Effector CD4-positive, alpha-beta T cell (primary cell): ENCODE measurements at regions not wholly inside any gene's neighbourhood (a gene's known extent, or its start where the extent isn't known, plus 50 kb on each side); places are given as distances from the start of the nearest gene placed in this dataset.
"Not testable (repeated sequence)": the region's sequence is repeated elsewhere in the genome, so short reads cannot be mapped to it uniquely, and the experiment has no call there.

ENCODE experiments used
- DNase-seq: peaks from one replicate; pipeline ENCODE4 v3.0.0-alpha.2; 2020

GRCh38 chrX:140447150-140447549, 57.7 kb downstream of the SOX3 start:
- DNase-seq = no peak

DNA sequence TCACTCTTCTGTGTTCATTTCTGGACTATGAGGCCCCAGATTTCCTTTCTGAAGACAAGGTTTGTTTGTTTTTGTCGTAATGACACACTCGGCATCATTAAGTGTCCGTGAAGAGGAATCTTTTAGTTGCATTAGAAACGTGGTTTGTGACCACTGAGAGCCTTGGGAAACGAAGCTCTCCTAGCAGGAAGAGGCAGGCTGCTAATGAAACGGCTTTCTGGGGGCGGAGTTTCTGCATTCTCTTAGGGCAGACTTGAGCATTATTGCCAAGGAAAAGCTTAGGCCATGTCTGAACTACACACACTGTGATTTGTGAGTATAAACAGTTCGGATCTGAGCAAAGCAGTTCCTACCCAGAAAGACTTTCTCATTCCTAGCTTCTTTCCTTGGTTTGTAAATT, 64.0 kb downstream of the SOX3 start:
- DNase-seq = no peak

DNA sequence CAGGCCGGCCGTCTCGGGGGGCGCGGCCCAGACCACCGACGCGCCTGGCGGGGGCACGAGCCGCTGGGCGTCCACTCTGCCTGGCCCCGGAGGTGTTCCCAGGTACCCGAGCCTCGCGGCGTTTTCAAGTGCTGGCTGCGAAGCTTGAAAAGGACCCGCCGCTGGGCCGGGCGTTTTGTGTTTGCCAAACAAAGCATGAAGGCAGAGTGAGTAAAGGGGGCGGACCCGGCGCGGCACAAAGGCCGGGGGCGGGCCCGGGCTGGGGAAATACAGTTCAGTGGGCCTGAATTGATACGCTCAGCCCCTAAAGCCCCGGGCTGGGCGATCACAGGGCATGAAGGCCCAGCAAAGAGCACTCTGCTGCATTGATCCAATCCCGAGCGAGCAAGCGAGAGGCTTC, 65.4 kb downstream of the SOX3 start:
- DNase-seq = no peak

- DNase-seq = no peak
Observed at GRCh38 chrX:140434347-140434746, 70.5 kb downstream of the SOX3 start.

- DNase-seq = no peak
Observed at GRCh38 chrX:140433582-140433981, 71.3 kb downstream of the SOX3 start.

DNA sequence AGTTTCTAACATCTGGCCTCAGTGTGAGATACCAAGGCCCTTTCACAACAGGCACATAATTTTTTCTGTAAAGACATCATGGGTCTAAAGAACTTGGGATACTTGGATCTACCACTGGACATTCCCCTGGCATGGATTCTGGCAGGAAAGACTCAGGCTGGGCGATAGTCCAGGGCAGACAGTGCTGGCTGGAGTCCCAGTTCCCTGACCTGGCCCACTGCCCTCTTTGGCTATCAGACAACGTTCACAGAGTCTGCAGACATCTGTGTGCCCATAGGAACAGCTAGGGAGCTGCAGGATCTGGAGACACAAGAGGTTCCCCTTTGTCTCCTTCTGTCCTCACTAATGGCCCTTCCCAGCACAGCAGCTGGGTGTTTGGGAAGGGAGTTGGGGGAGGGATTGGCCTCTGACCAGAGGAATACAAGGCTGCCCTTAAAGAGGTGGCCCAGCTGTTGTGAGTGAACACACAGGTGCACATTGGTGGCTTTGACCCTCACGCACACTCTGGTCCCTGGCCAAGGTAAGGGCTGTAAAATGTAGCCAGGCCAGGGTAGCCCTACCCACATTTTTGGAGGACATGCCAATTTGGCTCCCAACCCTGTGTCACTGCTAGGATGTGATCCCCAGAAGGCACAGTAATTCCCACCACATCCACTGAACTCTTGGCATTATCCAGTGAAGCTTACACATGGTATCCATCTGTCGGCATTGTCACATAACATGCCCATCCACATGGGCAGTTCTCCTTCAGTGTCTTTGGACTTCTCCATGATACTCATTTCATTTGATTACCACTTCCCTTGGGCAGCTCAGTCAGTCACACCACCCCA, 72.3 kb downstream of the SOX3 start:
- no peak for DNase-seq

DNA sequence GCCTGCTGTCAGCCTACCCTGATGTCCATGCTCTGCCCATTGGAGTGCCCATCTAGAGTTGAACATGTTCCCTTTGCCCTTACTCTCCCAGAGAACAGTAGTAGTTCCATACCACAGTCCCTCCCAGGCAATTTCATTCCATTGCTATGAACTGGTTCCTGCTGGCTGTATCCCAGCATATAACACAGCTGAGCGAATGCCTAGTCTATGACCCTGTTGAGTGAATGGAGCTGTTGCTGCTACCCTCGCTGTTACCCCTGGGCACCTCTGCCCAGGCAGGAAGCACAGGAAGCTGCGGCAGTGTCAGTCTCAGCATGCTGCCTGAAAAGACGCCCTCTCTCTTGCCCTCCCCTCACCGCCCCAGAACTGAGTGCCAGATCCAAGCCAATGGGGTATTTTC, 73.3 kb downstream of the SOX3 start:
- DNase-seq = no peak

DNA sequence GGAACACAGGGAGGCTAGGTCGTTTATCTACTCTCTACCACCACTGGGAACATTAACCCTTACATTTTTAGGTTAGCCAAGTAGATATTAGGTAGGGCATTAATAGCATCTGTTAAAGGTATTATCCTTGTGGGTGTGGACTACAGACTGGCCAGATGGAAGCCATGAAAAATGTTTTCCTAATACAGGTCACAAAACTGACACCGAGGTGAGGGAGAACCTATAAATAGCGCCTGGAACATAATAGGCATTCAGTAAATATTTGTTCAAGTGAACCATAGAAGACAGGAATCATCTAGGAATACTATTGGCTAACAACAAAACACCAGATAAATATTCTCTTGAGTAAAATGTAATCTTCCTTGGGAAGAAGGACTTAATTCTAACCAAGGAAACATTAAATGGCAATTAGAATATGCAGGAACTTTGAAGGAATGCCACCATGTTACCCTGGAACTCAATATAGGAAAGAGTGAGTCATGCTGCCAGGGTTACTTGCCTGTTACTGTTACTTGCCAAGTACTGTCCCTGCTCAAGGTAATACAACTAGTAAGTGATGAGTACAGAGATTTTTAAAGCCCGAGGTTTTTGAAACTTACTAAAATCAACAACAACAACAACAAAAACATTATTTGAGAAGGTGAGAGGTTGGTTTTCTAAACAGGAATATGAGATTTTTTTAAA, 79.0 kb downstream of the SOX3 start:
- DNase-seq = no peak

- no peak for DNase-seq
Observed at GRCh38 chrX:140422501-140422900, 82.4 kb downstream of the SOX3 start.

- not testable (repeated sequence) for DNase-seq
Observed at GRCh38 chrX:140402131-140402530, 102.7 kb downstream of the SOX3 start.

- DNase-seq = not testable (repeated sequence)
Observed at GRCh38 chrX:140396326-140396725, 108.5 kb downstream of the SOX3 start.

GRCh38 chrX:140393507-140393906, 111.4 kb downstream of the SOX3 start:
- DNase-seq = no peak

- no peak for DNase-seq
Observed at GRCh38 chrX:140391313-140391712, 113.6 kb downstream of the SOX3 start.

GRCh38 chrX:140389331-140389730, 115.5 kb downstream of the SOX3 start:
- DNase-seq = no peak

DNA sequence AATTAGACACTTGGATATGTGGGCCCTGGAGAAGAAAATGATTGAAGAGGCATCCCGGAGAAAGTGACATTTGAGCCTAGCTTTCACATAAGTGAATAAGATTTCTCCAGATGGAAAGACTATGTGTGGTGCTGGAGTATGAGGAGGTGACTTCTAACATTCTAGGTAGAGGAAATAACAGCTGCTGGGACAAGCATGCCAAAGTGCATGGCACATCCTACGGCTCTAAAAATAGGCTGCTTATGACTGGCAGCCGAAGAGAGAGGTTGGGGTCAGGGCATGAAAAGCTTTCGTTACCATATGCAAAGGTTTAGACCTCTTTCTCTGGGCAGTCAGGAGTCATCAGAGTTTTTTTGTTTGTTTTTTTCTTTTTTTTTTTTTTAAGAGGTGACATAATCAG, 142.0 kb downstream of the SOX3 start:
- no peak for DNase-seq

GRCh38 chrX:140360924-140361323, 143.9 kb downstream of the SOX3 start:
- no peak for DNase-seq

DNA sequence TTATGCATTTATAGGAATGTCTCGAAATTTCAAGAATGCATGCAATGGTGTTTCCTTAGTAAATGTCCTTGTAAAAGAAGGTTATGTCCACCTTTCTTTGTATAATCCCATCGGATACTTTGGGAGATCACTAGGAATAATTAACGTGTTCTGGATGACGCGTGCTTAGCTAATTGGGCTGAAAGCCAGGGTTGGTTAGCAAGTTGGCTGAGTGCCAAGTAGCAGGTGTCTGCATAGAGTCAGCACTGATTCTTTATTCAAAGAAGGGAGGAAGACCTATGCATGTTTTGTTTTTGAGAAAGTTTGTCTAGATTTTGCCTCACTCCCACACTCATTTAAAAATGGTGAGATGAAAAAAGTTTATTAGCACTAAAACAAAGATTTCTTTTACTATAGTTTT, 144.6 kb downstream of the SOX3 start:
- no peak for DNase-seq

- no peak for DNase-seq
Observed at GRCh38 chrX:140355922-140356321, 148.9 kb downstream of the SOX3 start.

DNA sequence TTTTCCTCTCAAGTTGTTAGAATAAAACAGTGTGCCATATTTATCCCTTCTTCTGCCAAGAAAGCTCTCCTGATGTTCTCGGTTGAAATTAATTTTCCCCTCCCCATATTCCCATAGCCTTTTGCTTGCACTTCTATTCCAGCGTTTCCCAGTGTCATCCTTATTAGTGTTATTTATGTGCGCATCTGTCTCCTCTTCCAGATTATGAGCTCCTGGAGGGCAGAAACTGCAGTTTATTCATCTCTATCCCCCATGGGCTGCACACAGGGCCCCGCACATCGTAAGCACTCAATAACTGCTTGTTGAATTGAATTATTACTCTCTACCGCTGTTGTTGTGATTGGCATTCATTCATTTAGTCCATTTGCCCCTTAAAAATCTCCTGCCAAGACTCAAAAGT, 149.4 kb downstream of the SOX3 start:
- no peak for DNase-seq

DNA sequence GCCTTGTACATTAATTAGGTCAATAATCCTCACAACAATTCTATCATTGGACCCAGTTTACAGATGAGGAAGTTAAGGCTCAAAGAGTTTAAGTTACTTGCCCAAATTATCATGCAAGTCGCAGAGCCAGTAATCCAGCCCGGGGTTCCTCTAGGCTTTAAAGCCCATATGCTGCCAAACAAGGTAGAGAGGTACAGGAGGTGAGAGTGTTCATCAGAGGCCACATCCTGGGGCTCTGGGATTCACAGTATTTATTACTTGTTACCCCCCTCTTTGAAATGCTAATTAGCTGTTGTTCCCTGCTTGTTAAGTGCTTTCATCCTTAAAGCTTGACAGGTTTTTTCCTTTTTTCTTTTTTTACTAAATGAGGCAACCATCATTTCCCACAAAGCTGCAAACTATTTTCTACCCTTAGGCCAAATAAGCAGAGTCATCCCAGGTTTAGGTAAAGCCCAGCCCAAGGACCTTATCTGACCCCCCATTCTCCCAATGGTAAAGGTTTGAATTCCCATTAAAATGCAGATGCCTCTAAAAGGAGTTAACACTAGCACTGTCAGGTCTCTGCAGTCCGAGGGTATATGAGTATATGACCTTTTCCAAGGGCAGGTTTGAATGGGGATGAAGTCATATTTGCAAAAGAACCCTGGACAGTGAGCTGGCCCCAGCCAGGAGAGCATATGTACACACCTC, 150.3 kb downstream of the SOX3 start:
- DNase-seq = no peak

DNA sequence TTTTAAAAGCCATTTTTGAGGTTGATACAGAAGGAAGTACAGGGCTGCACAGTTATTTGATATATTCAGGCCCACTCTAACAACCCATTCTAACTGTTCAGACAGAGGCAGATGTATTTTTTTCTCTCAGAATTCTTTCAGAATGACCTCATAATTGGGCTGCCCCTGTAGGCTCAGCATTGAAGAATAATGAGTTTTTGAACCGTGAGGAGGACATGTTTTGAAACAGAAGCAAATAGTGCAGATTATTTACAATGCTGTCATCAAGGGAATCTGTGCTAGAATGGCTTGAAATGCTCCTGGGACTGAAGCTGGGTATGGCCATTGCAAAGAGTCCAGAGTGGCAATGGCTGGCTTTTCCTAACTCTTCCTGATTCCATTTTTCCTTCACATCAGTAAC, 158.1 kb downstream of the SOX3 start:
- no peak for DNase-seq

DNA sequence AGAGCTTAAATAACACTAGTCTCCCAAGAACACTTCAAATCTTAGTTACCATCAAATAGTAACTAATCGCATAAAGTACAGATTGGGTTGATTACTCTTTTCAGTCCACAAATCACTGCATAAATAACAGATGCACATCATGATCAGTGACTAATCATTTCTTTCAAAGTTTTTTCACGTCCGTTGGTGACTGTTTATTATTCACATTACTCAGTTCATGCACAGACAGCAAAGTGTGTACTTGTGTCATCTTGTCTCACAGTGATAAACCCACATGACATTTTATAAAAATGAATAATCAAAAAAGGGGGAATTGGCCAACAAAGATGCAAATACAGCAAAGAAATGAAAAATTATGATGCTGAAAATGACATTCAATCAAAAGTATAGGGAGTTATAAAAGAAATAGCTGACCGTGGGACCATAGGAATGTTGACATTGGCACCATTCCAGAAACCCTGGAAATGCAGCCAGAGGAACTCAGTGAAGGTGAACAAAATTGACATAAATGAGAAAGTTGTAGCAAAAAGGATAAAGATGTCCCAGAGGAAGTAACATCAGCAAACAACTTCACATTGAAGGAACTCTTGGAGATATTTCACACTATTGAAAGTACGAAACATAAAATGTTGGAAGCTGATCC, 161.5 kb downstream of the SOX3 start:
- no peak for DNase-seq

DNA sequence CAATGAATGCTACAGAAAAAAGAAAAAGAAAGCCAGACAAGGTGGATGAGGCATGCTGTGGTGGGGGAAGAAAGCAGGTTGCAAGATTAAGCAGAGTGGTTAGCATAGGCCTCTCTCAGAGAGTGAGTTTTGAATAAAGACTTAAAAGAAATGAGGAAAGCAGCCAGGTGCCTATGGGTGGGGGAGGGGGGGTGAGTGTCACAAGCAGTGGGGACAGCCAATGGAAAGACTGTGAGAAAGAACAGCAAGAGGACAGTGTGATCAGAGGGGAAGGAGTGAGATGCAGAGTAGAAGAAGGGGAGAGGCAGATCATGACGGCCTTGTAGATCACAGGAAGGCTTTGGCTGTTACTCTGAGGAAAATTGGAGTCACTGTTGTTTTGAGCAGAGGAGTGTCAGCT, 162.5 kb downstream of the SOX3 start:
- DNase-seq = no peak
